ENCODE measurements at regions not wholly inside any gene's neighbourhood (a gene's known extent, or its start where the extent isn't known, plus 50 kb on each side); places are given as distances from the start of the nearest gene placed in this dataset.

DNA sequence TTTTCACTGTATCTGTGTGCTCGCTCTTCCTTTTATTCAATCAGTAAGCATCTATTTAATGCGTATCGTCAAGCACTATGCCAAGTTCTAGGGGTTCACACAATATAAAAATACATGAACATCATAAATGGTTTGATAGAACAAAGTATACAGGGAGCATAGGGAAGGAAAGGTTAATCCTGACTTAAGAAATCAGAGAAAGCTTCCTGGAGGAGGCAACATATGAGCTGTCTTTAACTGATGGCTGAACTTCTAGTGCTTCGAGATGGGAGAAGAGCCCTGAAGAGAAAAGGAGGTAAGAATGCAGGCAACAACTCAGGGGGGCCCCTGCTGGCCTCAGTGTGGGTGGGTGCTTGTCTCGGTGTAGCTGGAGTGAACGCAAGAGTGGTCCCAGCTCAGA, 63.6 kb upstream of the GALNT2 start:
- Histone ChIP-seq H3K9ac (ENCODE audit: low read length in 3 of 3) (no peak overlapping the region), H3K27ac (ENCODE audit: low read depth in 2 of 2, low read length in 2 of 2) (no peak overlapping the region), H3K4me3 (ENCODE audit: low read length in 3 of 3) (no peak overlapping the region), H3K27me3 (ENCODE audit: control insufficient read depth, insufficient read depth, low read length) (no peaks in the 10 kb centered on the region), H3K36me3 (ENCODE audit: control insufficient read depth in 2 of 3, insufficient read depth in 3 of 3, low read length in 3 of 3) (no peaks in the 10 kb centered on the region), H3K9me3 (ENCODE audit: control insufficient read depth in 2 of 3, insufficient read depth in 1 of 3, low read length in 3 of 3) (no peaks in the 10 kb centered on the region), H3K4me1 (ENCODE audit: control insufficient read depth in 2 of 3, insufficient read depth in 2 of 3, low read depth in 1 of 3, low read length in 3 of 3) (peaks cover 0 to 3% (median 3%) of the 10 kb centered on the region in 3 donors)
- TF ChIP-seq, protein P1, sequence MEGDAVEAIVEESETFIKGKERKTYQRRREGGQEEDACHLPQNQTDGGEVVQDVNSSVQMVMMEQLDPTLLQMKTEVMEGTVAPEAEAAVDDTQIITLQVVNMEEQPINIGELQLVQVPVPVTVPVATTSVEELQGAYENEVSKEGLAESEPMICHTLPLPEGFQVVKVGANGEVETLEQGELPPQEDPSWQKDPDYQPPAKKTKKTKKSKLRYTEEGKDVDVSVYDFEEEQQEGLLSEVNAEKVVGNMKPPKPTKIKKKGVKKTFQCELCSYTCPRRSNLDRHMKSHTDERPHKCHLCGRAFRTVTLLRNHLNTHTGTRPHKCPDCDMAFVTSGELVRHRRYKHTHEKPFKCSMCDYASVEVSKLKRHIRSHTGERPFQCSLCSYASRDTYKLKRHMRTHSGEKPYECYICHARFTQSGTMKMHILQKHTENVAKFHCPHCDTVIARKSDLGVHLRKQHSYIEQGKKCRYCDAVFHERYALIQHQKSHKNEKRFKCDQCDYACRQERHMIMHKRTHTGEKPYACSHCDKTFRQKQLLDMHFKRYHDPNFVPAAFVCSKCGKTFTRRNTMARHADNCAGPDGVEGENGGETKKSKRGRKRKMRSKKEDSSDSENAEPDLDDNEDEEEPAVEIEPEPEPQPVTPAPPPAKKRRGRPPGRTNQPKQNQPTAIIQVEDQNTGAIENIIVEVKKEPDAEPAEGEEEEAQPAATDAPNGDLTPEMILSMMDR (IDR thresholded peaks at IDR 0.05; ENCODE audit: borderline replicate concordance, extremely low read depth, insufficient read depth), result no peak
- no peak for FAIRE-seq
- intact Hi-C loops (cut with DNase I), result no loop called here
- DNase-seq, result no peak

DNA sequence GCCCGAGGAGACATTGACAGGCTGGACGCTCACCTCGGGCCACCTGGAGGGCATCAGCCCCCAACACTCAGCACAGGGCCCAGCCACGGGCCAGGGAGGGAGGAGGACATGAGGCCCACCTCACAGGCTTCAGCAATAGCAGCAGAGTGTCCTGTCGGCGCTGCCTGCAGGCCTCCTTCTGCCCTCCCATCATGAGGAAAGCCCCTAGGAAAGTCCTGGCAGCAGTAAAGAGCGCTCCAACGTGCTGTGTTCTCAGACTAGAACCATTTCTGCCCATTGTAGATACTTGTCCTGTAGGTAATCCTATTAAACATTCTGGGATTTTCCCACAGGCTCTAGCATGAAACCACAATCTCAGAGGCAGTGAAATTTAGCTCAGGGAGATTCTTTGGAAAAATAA, 62.0 kb upstream of the GALNT2 start:
- H3K4me1 ChIP-seq (ENCODE audit: control insufficient read depth in 2 of 3, insufficient read depth in 2 of 3, low read depth in 1 of 3, low read length in 3 of 3), result peaks cover 0 to 3% (median 3%) of the 10 kb centered on the region in 3 donors
- no peaks in the 10 kb centered on the region for H3K27me3 ChIP-seq (ENCODE audit: control insufficient read depth, insufficient read depth, low read length)
- no peaks in the 10 kb centered on the region for H3K9me3 ChIP-seq (ENCODE audit: control insufficient read depth in 2 of 3, insufficient read depth in 1 of 3, low read length in 3 of 3)
- H3K9ac ChIP-seq (ENCODE audit: low read length in 3 of 3), result no peak overlapping the region
- H3K4me3 ChIP-seq (ENCODE audit: low read length in 3 of 3), result no peak overlapping the region
- intact Hi-C loops (cut with DNase I), result no loop called here
- no peaks in the 10 kb centered on the region for H3K36me3 ChIP-seq (ENCODE audit: control insufficient read depth in 2 of 3, insufficient read depth in 3 of 3, low read length in 3 of 3)
- FAIRE-seq (no peak), DNase-seq (no peak)
- no peak overlapping the region for H3K27ac ChIP-seq (ENCODE audit: low read depth in 2 of 2, low read length in 2 of 2)
- TF ChIP-seq, protein P1 (IDR thresholded peaks at IDR 0.05; ENCODE audit: borderline replicate concordance, extremely low read depth, insufficient read depth), result no peak

DNA sequence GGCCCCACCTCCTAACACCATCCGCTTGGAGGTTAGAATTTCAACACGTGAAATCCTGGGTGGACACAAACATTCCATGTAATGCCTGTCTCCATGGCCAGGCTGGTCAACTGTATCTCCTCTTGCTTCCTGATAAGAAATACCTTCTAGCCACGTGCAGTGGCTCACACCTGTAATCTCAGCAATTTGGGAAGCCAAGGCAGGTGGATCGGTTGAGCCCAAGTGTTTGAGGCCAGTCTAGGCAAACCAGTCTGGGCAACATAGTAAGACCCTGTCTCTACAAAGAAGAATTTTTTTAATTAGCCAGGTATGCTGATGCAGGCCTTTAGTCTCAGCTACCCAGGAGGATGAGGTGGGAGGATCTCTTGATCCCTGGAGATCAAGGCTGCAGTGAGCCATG, 58.3 kb upstream of the GALNT2 start:
- FAIRE-seq (no peak), DNase-seq (no peak)
- TF ChIP-seq, protein P1 (IDR thresholded peaks at IDR 0.05; ENCODE audit: borderline replicate concordance, extremely low read depth, insufficient read depth), result no peak

More for the DNA sequence above, 58.3 kb upstream of the GALNT2 start:
- Histone ChIP-seq H3K4me1 (ENCODE audit: control insufficient read depth in 2 of 3, insufficient read depth in 2 of 3, low read depth in 1 of 3, low read length in 3 of 3) (peaks cover 4 to 21% (median 5%) of the 10 kb centered on the region in 3 donors), H3K9me3 (ENCODE audit: control insufficient read depth in 2 of 3, insufficient read depth in 1 of 3, low read length in 3 of 3) (no peaks in the 10 kb centered on the region), H3K9ac (ENCODE audit: low read length in 3 of 3) (no peak overlapping the region), H3K4me3 (ENCODE audit: low read length in 3 of 3) (no peak overlapping the region), H3K27ac (ENCODE audit: low read depth in 2 of 2, low read length in 2 of 2) (no peak overlapping the region), H3K27me3 (ENCODE audit: control insufficient read depth, insufficient read depth, low read length) (no peaks in the 10 kb centered on the region), H3K36me3 (ENCODE audit: control insufficient read depth in 2 of 3, insufficient read depth in 3 of 3, low read length in 3 of 3) (no peaks in the 10 kb centered on the region)
- intact Hi-C loops (cut with DNase I), result no loop called here
